ENCODE measurements at regions not wholly inside any gene's neighbourhood (a gene's known extent, or its start where the extent isn't known, plus 50 kb on each side); places are given as distances from the start of the nearest gene placed in this dataset.
A peak's percentile ranks its signal among the peaks of the same experiment; 100 is the strongest.

DNA sequence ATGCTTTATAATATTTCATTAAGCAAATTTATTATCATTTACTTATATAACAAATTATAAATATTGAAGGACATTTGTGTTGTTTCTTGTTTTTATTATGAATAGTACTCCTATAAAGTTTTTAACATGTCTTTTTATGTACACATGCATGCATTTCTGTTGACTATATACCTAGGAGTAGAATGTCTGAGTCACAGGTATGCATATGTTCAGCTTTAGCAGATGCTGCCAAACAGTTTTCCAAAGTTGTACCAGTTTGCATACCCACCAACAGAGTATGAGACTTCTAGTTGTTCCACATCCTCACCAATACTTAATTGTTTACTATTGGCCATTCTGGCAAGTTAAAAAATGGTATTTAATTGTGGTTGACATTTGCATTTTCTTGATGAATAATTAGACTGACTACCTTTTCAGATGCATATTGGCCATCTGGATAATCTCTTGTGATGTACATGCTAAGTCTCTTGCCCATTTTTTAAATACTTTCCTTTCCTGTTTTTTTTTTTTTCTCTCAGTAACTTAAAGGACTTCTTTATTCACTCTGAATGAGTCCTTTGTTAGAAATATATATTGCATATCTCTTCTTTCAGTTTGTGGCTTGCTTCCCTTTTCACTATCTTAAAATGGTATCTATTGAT lies 132.2 kb upstream of the TRIM2 start:
- no peak overlapping the region for H3K14ac ChIP-seq (ENCODE audit: low read length)
- H2BK120ac ChIP-seq (ENCODE audit: insufficient read depth, low read length, poor library complexity), result no peak overlapping the region
- no peak overlapping the region for H2AK5ac ChIP-seq (ENCODE audit: low read length)
- no peaks in the 10 kb centered on the region for H3K79me1 ChIP-seq (ENCODE audit: low read length)
- no peak overlapping the region for H3K4me2 ChIP-seq (ENCODE audit: low read length)
- no peak overlapping the region for H3K4ac ChIP-seq (ENCODE audit: low read depth, low read length)
- peaks cover 0 to 4% of the 10 kb centered on the region in 2 experiments for H3K4me1 ChIP-seq (ENCODE audit: control insufficient read depth in 1 of 2, insufficient read depth in 2 of 2, low read length in 2 of 2)
- no peaks in the 10 kb centered on the region for H3K27me3 ChIP-seq (ENCODE audit: insufficient read depth, low read length)
- no peak overlapping the region for H3K23ac ChIP-seq (ENCODE audit: low read length)
- H3K9me3 ChIP-seq (ENCODE audit: insufficient read depth, low read depth, low read length), result no peaks in the 10 kb centered on the region
- no peak overlapping the region for H3K9ac ChIP-seq (ENCODE audit: low read length)
- no peak overlapping the region for H3K27ac ChIP-seq (ENCODE audit: low read depth, low read length)
- DNase-seq, result peak in 1 of 2 donors; percentile 42
- H3K4me3 ChIP-seq (ENCODE audit: low read depth, low read length), result no peak overlapping the region
- no peak overlapping the region for H2BK5ac ChIP-seq (ENCODE audit: low read depth, low read length, poor library complexity)
- H2BK12ac ChIP-seq (ENCODE audit: low read length), result no peak overlapping the region
- H3K18ac ChIP-seq (ENCODE audit: low read length), result no peak overlapping the region
- no peak overlapping the region for H4K12ac ChIP-seq (ENCODE audit: low read depth, low read length)
- no peak overlapping the region for H2AFZ ChIP-seq (ENCODE audit: insufficient read depth, low read length, poor library complexity)
- H3K79me2 ChIP-seq (ENCODE audit: control insufficient read depth, insufficient read depth, low read length, poor library complexity), result no peaks in the 10 kb centered on the region
- H3K36me3 ChIP-seq (ENCODE audit: control insufficient read depth in 1 of 2, insufficient read depth in 2 of 2, low read length in 2 of 2), result no peaks in the 10 kb centered on the region
- no peak overlapping the region for H4K8ac ChIP-seq (ENCODE audit: low read depth, low read length)
- H4K91ac ChIP-seq (ENCODE audit: low read depth, low read length), result no peak overlapping the region

GRCh38 chr4:153072661-153073060 lies 131.6 kb upstream of the TRIM2 start:
- H3K27ac ChIP-seq (ENCODE audit: low read depth, low read length), result no peak overlapping the region
- no peaks in the 10 kb centered on the region for H3K27me3 ChIP-seq (ENCODE audit: insufficient read depth, low read length)
- no peak overlapping the region for H3K14ac ChIP-seq (ENCODE audit: low read length)
- H2BK5ac ChIP-seq (ENCODE audit: low read depth, low read length, poor library complexity), result no peak overlapping the region
- no peak overlapping the region for H3K18ac ChIP-seq (ENCODE audit: low read length)
- H3K9ac ChIP-seq (ENCODE audit: low read length), result no peak overlapping the region
- no peak overlapping the region for H4K8ac ChIP-seq (ENCODE audit: low read depth, low read length)
- H3K4ac ChIP-seq (ENCODE audit: low read depth, low read length), result no peak overlapping the region
- no peak overlapping the region for H4K91ac ChIP-seq (ENCODE audit: low read depth, low read length)
- H3K79me1 ChIP-seq (ENCODE audit: low read length), result no peaks in the 10 kb centered on the region
- H3K4me2 ChIP-seq (ENCODE audit: low read length), result no peak overlapping the region
- H4K12ac ChIP-seq (ENCODE audit: low read depth, low read length), result no peak overlapping the region
- H2BK12ac ChIP-seq (ENCODE audit: low read length), result no peak overlapping the region
- H2AK5ac ChIP-seq (ENCODE audit: low read length), result no peak overlapping the region
- no peak for DNase-seq
- no peak overlapping the region for H3K23ac ChIP-seq (ENCODE audit: low read length)
- no peak overlapping the region for H2AFZ ChIP-seq (ENCODE audit: insufficient read depth, low read length, poor library complexity)
- H3K4me3 ChIP-seq (ENCODE audit: low read depth, low read length), result no peak overlapping the region
- no peaks in the 10 kb centered on the region for H3K9me3 ChIP-seq (ENCODE audit: insufficient read depth, low read depth, low read length)
- no peaks in the 10 kb centered on the region for H3K79me2 ChIP-seq (ENCODE audit: control insufficient read depth, insufficient read depth, low read length, poor library complexity)
- no peak overlapping the region for H2BK120ac ChIP-seq (ENCODE audit: insufficient read depth, low read length, poor library complexity)
- no peaks in the 10 kb centered on the region for H3K36me3 ChIP-seq (ENCODE audit: control insufficient read depth in 1 of 2, insufficient read depth in 2 of 2, low read length in 2 of 2)
- H3K4me1 ChIP-seq (ENCODE audit: control insufficient read depth in 1 of 2, insufficient read depth in 2 of 2, low read length in 2 of 2), result no peaks in the 10 kb centered on the region

DNA sequence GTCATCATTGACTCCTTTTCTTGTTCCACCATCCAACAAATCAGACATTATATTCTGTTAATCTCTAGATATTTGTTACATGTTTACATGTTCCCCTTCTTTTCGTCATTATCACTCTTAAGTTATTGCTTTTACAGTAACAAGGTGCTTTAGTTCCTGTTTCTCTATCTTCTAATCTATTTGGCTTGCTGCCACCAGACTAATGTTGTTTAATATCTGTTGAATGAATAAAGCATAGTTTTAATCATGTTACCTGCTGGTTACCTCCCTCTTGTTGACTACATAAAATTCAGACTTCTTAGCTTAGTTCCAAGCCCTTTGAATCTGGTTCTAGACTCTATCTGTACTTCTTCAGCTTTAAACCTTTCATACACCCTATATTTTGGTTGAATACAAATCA lies 129.8 kb upstream of the TRIM2 start:
- no peak overlapping the region for H3K14ac ChIP-seq (ENCODE audit: low read length)
- no peaks in the 10 kb centered on the region for H3K4me1 ChIP-seq (ENCODE audit: control insufficient read depth in 1 of 2, insufficient read depth in 2 of 2, low read length in 2 of 2)
- no peaks in the 10 kb centered on the region for H3K36me3 ChIP-seq (ENCODE audit: control insufficient read depth in 1 of 2, insufficient read depth in 2 of 2, low read length in 2 of 2)
- no peak overlapping the region for H3K23ac ChIP-seq (ENCODE audit: low read length)
- H3K4me2 ChIP-seq (ENCODE audit: low read length), result no peak overlapping the region
- no peaks in the 10 kb centered on the region for H3K27me3 ChIP-seq (ENCODE audit: insufficient read depth, low read length)
- no peak overlapping the region for H3K27ac ChIP-seq (ENCODE audit: low read depth, low read length)
- H4K91ac ChIP-seq (ENCODE audit: low read depth, low read length), result no peak overlapping the region
- H2BK5ac ChIP-seq (ENCODE audit: low read depth, low read length, poor library complexity), result no peak overlapping the region
- H3K9ac ChIP-seq (ENCODE audit: low read length), result no peak overlapping the region
- H2AFZ ChIP-seq (ENCODE audit: insufficient read depth, low read length, poor library complexity), result no peak overlapping the region
- WGBS (ENCODE audit: extremely low coverage, insufficient coverage, insufficient read length), result no CpG with 5 or more reads among the region's 1 CpG
- H2BK120ac ChIP-seq (ENCODE audit: insufficient read depth, low read length, poor library complexity), result no peak overlapping the region
- no peak overlapping the region for H4K8ac ChIP-seq (ENCODE audit: low read depth, low read length)
- no peak overlapping the region for H4K12ac ChIP-seq (ENCODE audit: low read depth, low read length)
- no peaks in the 10 kb centered on the region for H3K9me3 ChIP-seq (ENCODE audit: insufficient read depth, low read depth, low read length)
- H2AK5ac ChIP-seq (ENCODE audit: low read length), result no peak overlapping the region
- no peak overlapping the region for H3K4ac ChIP-seq (ENCODE audit: low read depth, low read length)
- no peak for DNase-seq
- no peaks in the 10 kb centered on the region for H3K79me2 ChIP-seq (ENCODE audit: control insufficient read depth, insufficient read depth, low read length, poor library complexity)
- H3K79me1 ChIP-seq (ENCODE audit: low read length), result no peaks in the 10 kb centered on the region
- no peak overlapping the region for H3K4me3 ChIP-seq (ENCODE audit: low read depth, low read length)
- no peak overlapping the region for H3K18ac ChIP-seq (ENCODE audit: low read length)
- H2BK12ac ChIP-seq (ENCODE audit: low read length), result no peak overlapping the region

DNA sequence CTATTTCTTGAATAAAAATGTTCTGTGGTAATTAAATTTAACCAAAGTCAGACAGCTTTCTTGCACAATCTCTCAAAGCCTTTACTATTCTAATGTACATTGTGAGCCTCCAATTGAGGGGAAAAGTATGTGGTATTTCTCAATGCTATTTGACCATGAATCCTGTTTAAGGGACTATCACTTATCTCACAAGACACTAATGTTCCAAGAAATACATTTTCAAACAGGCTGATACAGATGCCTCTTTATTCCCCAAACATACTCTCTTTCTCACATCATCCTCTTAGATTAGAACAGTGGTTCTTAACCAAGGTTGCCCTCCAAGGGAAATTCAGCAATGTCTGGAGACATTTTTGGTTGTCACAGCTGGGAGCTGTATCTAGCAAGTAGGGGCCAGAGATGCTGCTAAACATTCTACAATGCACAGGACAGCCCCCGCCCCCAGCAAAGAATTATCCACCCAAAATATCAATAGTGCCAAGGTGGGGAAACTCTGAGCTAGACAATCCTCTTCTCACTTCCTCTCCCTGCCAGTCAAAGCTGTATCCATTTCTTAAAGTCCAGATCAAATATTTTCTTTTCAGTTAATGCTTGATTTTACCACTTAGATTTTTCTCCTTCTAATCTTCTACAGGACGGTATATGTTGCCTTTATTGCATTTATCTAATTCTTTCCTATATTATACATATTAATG lies 129.2 kb upstream of the TRIM2 start:
- H2BK120ac ChIP-seq (ENCODE audit: insufficient read depth, low read length, poor library complexity), result no peak overlapping the region
- H3K27ac ChIP-seq (ENCODE audit: low read depth, low read length), result no peak overlapping the region
- H3K79me2 ChIP-seq (ENCODE audit: control insufficient read depth, insufficient read depth, low read length, poor library complexity), result no peaks in the 10 kb centered on the region
- no peak overlapping the region for H3K18ac ChIP-seq (ENCODE audit: low read length)
- no peaks in the 10 kb centered on the region for H3K27me3 ChIP-seq (ENCODE audit: insufficient read depth, low read length)
- no peak overlapping the region for H2BK12ac ChIP-seq (ENCODE audit: low read length)
- H2BK5ac ChIP-seq (ENCODE audit: low read depth, low read length, poor library complexity), result no peak overlapping the region
- H3K4me1 ChIP-seq (ENCODE audit: control insufficient read depth in 1 of 2, insufficient read depth in 2 of 2, low read length in 2 of 2), result no peaks in the 10 kb centered on the region
- H3K14ac ChIP-seq (ENCODE audit: low read length), result no peak overlapping the region
- H2AK5ac ChIP-seq (ENCODE audit: low read length), result no peak overlapping the region
- no peak for DNase-seq
- H4K91ac ChIP-seq (ENCODE audit: low read depth, low read length), result no peak overlapping the region
- H3K23ac ChIP-seq (ENCODE audit: low read length), result no peak overlapping the region
- no peak overlapping the region for H3K4me3 ChIP-seq (ENCODE audit: low read depth, low read length)
- no peak overlapping the region for H3K4me2 ChIP-seq (ENCODE audit: low read length)
- H4K8ac ChIP-seq (ENCODE audit: low read depth, low read length), result no peak overlapping the region
- no peak overlapping the region for H4K12ac ChIP-seq (ENCODE audit: low read depth, low read length)
- H2AFZ ChIP-seq (ENCODE audit: insufficient read depth, low read length, poor library complexity), result no peak overlapping the region
- no peak overlapping the region for H3K9ac ChIP-seq (ENCODE audit: low read length)
- H3K9me3 ChIP-seq (ENCODE audit: insufficient read depth, low read depth, low read length), result no peaks in the 10 kb centered on the region
- no peaks in the 10 kb centered on the region for H3K79me1 ChIP-seq (ENCODE audit: low read length)
- H3K36me3 ChIP-seq (ENCODE audit: control insufficient read depth in 1 of 2, insufficient read depth in 2 of 2, low read length in 2 of 2), result no peaks in the 10 kb centered on the region
- no CpG with 5 or more reads among the region's 2 CpGs for WGBS (ENCODE audit: extremely low coverage, insufficient coverage, insufficient read length)
- H3K4ac ChIP-seq (ENCODE audit: low read depth, low read length), result no peak overlapping the region
